ENCODE measurements at regions not wholly inside any gene's neighbourhood (a gene's known extent, or its start where the extent isn't known, plus 50 kb on each side); places are given as distances from the start of the nearest gene placed in this dataset.

GRCh38 chr1:208324005-208324404, 79.8 kb upstream of the PLXNA2 start:
- TF ChIP-seq EP300 (IDR thresholded peaks at IDR 0.05) (no peak), POLR2AphosphoS5 (IDR thresholded peaks at IDR 0.05) (no peak), POLR2A (IDR thresholded peaks at IDR 0.05) (no peak), CTCF (IDR thresholded peaks at IDR 0.05) (no peak)
- Histone ChIP-seq H3K4me1 (no peaks in the 10 kb centered on the region), H3K36me3 (no peaks in the 10 kb centered on the region), H3K9me3 (no peaks in the 10 kb centered on the region), H3K27me3 (peaks cover 3% of the 10 kb centered on the region), H3K4me3 (no peak overlapping the region), H3K27ac (no peak overlapping the region)
- no peak for ATAC-seq
- WGBS, 2 donors (ENCODE audit: low coverage in 1 of 2), result 61 to 68% methylated on average over 4 to 7 of the region's 7 CpGs

GRCh38 chr1:208326033-208326432, 81.8 kb upstream of the PLXNA2 start:
- Histone ChIP-seq H3K9me3 (no peaks in the 10 kb centered on the region), H3K27me3 (peaks cover 3% of the 10 kb centered on the region), H3K27ac (no peak overlapping the region), H3K4me1 (no peaks in the 10 kb centered on the region), H3K36me3 (no peaks in the 10 kb centered on the region), H3K4me3 (no peak overlapping the region)
- TF ChIP-seq CTCF (IDR thresholded peaks at IDR 0.05), result no peak
- no peak for TF ChIP-seq EP300 (IDR thresholded peaks at IDR 0.05)
- TF ChIP-seq POLR2AphosphoS5 (IDR thresholded peaks at IDR 0.05), result no peak
- no peak for TF ChIP-seq POLR2A (IDR thresholded peaks at IDR 0.05)
- 50 to 63% methylated on average over 1 of the region's 1 CpG for WGBS, 2 donors (ENCODE audit: low coverage in 1 of 2)
- no peak for ATAC-seq

GRCh38 chr1:208329300-208329699, 85.1 kb upstream of the PLXNA2 start:
- H3K36me3 ChIP-seq, result no peaks in the 10 kb centered on the region
- H3K4me1 ChIP-seq, result no peaks in the 10 kb centered on the region
- no peak for TF ChIP-seq POLR2AphosphoS5 (IDR thresholded peaks at IDR 0.05)
- no peak for TF ChIP-seq POLR2A (IDR thresholded peaks at IDR 0.05)
- TF ChIP-seq CTCF (IDR thresholded peaks at IDR 0.05), result no peak
- TF ChIP-seq EP300 (IDR thresholded peaks at IDR 0.05), result no peak
- H3K27ac ChIP-seq, result no peak overlapping the region
- H3K4me3 ChIP-seq, result no peak overlapping the region
- H3K9me3 ChIP-seq, result no peaks in the 10 kb centered on the region
- WGBS, 2 donors (ENCODE audit: low coverage in 1 of 2), result 82 to 86% methylated on average over 2 of the region's 2 CpGs
- no peak for ATAC-seq
- H3K27me3 ChIP-seq, result peaks cover 3% of the 10 kb centered on the region

- H3K27me3 ChIP-seq, result no peaks in the 10 kb centered on the region
- H3K4me3 ChIP-seq, result no peak overlapping the region
- WGBS, 2 donors (ENCODE audit: low coverage in 1 of 2), result 68 to 78% methylated on average over 3 to 5 of the region's 6 CpGs
- H3K27ac ChIP-seq, result no peak overlapping the region
- ATAC-seq, result no peak
- no peaks in the 10 kb centered on the region for H3K9me3 ChIP-seq
- H3K36me3 ChIP-seq, result no peaks in the 10 kb centered on the region
- TF ChIP-seq EP300 (IDR thresholded peaks at IDR 0.05) (no peak), POLR2A (IDR thresholded peaks at IDR 0.05) (no peak), CTCF (IDR thresholded peaks at IDR 0.05) (no peak), POLR2AphosphoS5 (IDR thresholded peaks at IDR 0.05) (no peak)
- H3K4me1 ChIP-seq, result no peaks in the 10 kb centered on the region
Measured at GRCh38 chr1:208332036-208332773, 88.0 kb upstream of the PLXNA2 start.

- TF ChIP-seq EP300 (IDR thresholded peaks at IDR 0.05) (no peak), CTCF (IDR thresholded peaks at IDR 0.05) (no peak), POLR2A (IDR thresholded peaks at IDR 0.05) (no peak), POLR2AphosphoS5 (IDR thresholded peaks at IDR 0.05) (no peak)
- Histone ChIP-seq H3K27me3 (no peaks in the 10 kb centered on the region), H3K36me3 (no peaks in the 10 kb centered on the region), H3K27ac (no peak overlapping the region), H3K4me1 (no peaks in the 10 kb centered on the region), H3K4me3 (no peak overlapping the region), H3K9me3 (no peaks in the 10 kb centered on the region)
- WGBS, 2 donors (ENCODE audit: low coverage in 1 of 2), result 0 to 40% methylated on average over 1 of the region's 1 CpG
- ATAC-seq, result no peak
Measured at GRCh38 chr1:208332774-208333126, 88.6 kb upstream of the PLXNA2 start.
